OCI-LY1 (cell line): ENCODE measurements at regions not wholly inside any gene's neighbourhood (a gene's known extent, or its start where the extent isn't known, plus 50 kb on each side); places are given as distances from the start of the nearest gene placed in this dataset.

ENCODE experiments used
- H2AFZ ChIP-seq: fragments of 200-600 bp; sonication (generic), shearing (Covaris generic); 2 replicates; pipeline ENCODE4 v1.6.0; 2014; ENCODE audit warnings: antibody characterized with exemption, mild to moderate bottlenecking, low read length
- H3F3A ChIP-seq: fragments of 200-600 bp; sonication (generic), shearing (Covaris generic); 2 replicates; pipeline ENCODE4 v1.6.0; 2014; ENCODE audit warnings: mild to moderate bottlenecking, antibody characterized with exemption, low read length, moderate library complexity; ENCODE audit not compliant: insufficient read depth
- H3K27ac ChIP-seq: fragments of 200-600 bp; sonication (generic); 2 replicates; pipeline ENCODE4 v1.5.1; 2014; ENCODE audit warnings: low read length, mixed run types, mild to moderate bottlenecking, low read depth; ENCODE audit not compliant: poor library complexity, severe bottlenecking
- H3K27me3 ChIP-seq: fragments of 200-600 bp; sonication (generic); 2 replicates; pipeline ENCODE4 v1.6.0; 2014; ENCODE audit warnings: antibody characterized with exemption, mild to moderate bottlenecking, low read length, moderate library complexity; ENCODE audit not compliant: insufficient read depth
- H3K36me3 ChIP-seq: fragments of 200-600 bp; sonication (generic); 2 replicates; pipeline ENCODE4 v1.6.1; 2014; ENCODE audit warnings: mild to moderate bottlenecking, antibody characterized with exemption, low read length, moderate library complexity, mixed read lengths; ENCODE audit not compliant: insufficient read depth
- H3K4me1 ChIP-seq: fragments of 200-600 bp; sonication (generic); 2 replicates; pipeline ENCODE4 v1.5.1; 2014; ENCODE audit warnings: mild to moderate bottlenecking, low read length, moderate library complexity; ENCODE audit not compliant: insufficient read depth, severe bottlenecking
- H3K4me2 ChIP-seq: fragments of 200-600 bp; sonication (generic), shearing (Covaris generic); 2 replicates; pipeline ENCODE4 v1.6.1; 2014; ENCODE audit warnings: low read length
- H3K4me3 ChIP-seq: fragments of 200-600 bp; sonication (generic); 2 replicates; pipeline ENCODE4 v1.5.1; 2014; ENCODE audit warnings: low read length, low read depth, mild to moderate bottlenecking, mixed read lengths; ENCODE audit not compliant: poor library complexity, severe bottlenecking
- H3K79me2 ChIP-seq: fragments of 200-600 bp; shearing (Covaris generic); 2 replicates; pipeline ENCODE4 v1.6.1; 2016; ENCODE audit warnings: mixed run types, low read length, mixed read lengths; ENCODE audit not compliant: insufficient read depth
- H3K9ac ChIP-seq: fragments of 200-600 bp; sonication (generic), shearing (Covaris generic); 2 replicates; pipeline ENCODE4 v1.6.1; 2014; ENCODE audit warnings: mild to moderate bottlenecking, low read length, mixed read lengths
- H3K9me2 ChIP-seq: fragments of 200-600 bp; sonication (generic), shearing (Covaris generic); 2 replicates; pipeline ENCODE4 v1.6.1; 2014; ENCODE audit warnings: low read depth, mild to moderate bottlenecking, low read length, mixed read lengths
- H3K9me3 ChIP-seq: fragments of 200-600 bp; shearing (Covaris generic); 2 replicates; pipeline ENCODE4 v1.6.1; 2014; ENCODE audit warnings: low read length, mixed read lengths
- H4K20me1 ChIP-seq: fragments of 200-600 bp; sonication (generic), shearing (Covaris generic); 2 replicates; pipeline ENCODE4 v1.6.0; 2016; ENCODE audit warnings: mild to moderate bottlenecking, low read length; ENCODE audit not compliant: insufficient read depth
- EZH2 ChIP-seq: fragments of 200-600 bp; sonication (generic), shearing (Covaris generic); IDR thresholded peaks from 2 replicates; pipeline ENCODE4 v1.8.0; 2017; ENCODE audit warnings: borderline replicate concordance, mixed run types, mild to moderate bottlenecking, antibody characterized with exemption, low read length, moderate library complexity, mixed read lengths
- TF ChIP-seq, protein P1 (sequence below): fragments of 200-600 bp; sonication (generic), shearing (Covaris generic); IDR thresholded peaks from 2 replicates; pipeline ENCODE4 v1.5.1; 2017; ENCODE audit warnings: mild to moderate bottlenecking, antibody characterized with exemption, low read length, moderate library complexity, mixed read lengths

GRCh38 chr16:17617021-17617552 is 146.3 kb upstream of the XYLT1 start:
- Histone ChIP-seq H3F3A (no peaks in the 10 kb centered on the region), H3K79me2 (no peaks in the 10 kb centered on the region), H3K9ac (no peak overlapping the region), H3K9me3 (no peaks in the 10 kb centered on the region), H3K4me1 (no peaks in the 10 kb centered on the region), H2AFZ (no peak overlapping the region), H3K9me2 (no peaks in the 10 kb centered on the region), H3K4me3 (no peak overlapping the region), H3K4me2 (no peak overlapping the region), H4K20me1 (no peaks in the 10 kb centered on the region), H3K27ac (no peak overlapping the region), H3K27me3 (no peaks in the 10 kb centered on the region), H3K36me3 (no peaks in the 10 kb centered on the region)
- TF ChIP-seq, protein P1, sequence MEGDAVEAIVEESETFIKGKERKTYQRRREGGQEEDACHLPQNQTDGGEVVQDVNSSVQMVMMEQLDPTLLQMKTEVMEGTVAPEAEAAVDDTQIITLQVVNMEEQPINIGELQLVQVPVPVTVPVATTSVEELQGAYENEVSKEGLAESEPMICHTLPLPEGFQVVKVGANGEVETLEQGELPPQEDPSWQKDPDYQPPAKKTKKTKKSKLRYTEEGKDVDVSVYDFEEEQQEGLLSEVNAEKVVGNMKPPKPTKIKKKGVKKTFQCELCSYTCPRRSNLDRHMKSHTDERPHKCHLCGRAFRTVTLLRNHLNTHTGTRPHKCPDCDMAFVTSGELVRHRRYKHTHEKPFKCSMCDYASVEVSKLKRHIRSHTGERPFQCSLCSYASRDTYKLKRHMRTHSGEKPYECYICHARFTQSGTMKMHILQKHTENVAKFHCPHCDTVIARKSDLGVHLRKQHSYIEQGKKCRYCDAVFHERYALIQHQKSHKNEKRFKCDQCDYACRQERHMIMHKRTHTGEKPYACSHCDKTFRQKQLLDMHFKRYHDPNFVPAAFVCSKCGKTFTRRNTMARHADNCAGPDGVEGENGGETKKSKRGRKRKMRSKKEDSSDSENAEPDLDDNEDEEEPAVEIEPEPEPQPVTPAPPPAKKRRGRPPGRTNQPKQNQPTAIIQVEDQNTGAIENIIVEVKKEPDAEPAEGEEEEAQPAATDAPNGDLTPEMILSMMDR = no peak
- TF ChIP-seq EZH2 = no peak

DNA sequence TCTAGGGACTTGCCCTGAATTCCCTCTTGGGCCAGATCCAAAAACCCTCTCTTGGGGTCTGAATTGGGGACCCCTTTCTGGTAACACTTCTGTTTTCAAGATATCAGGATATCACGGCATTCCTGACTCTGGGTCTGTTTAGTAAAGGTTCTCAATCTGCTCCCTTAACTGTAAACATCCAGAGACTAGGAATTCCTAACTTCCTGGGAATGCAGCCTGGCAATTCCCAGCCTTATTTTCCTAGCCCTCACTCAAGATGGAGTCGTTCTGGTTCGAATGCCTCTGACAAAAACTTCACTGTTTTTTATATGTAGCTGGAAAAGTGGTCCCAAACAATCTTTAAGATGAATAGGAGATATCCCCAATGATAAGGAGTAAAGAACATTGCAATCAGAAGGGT is 141.6 kb upstream of the XYLT1 start:
- no peaks in the 10 kb centered on the region for H3K79me2 ChIP-seq
- H2AFZ ChIP-seq = no peak overlapping the region
- H3K9me2 ChIP-seq = no peaks in the 10 kb centered on the region
- H3K27ac ChIP-seq = no peak overlapping the region
- H3K9me3 ChIP-seq = no peaks in the 10 kb centered on the region
- H3K36me3 ChIP-seq = no peaks in the 10 kb centered on the region
- H3K4me1 ChIP-seq = no peaks in the 10 kb centered on the region
- no peak overlapping the region for H3K4me3 ChIP-seq
- no peak for TF ChIP-seq EZH2
- TF ChIP-seq, protein P1 = no peak
- no peaks in the 10 kb centered on the region for H3F3A ChIP-seq
- no peaks in the 10 kb centered on the region for H4K20me1 ChIP-seq
- no peaks in the 10 kb centered on the region for H3K27me3 ChIP-seq
- no peak overlapping the region for H3K4me2 ChIP-seq
- no peak overlapping the region for H3K9ac ChIP-seq

- Histone ChIP-seq H3F3A (no peaks in the 10 kb centered on the region), H3K4me3 (no peak overlapping the region), H3K27me3 (no peaks in the 10 kb centered on the region), H3K27ac (no peak overlapping the region), H3K9me3 (no peaks in the 10 kb centered on the region), H3K9me2 (no peaks in the 10 kb centered on the region), H2AFZ (no peak overlapping the region), H3K9ac (no peak overlapping the region), H4K20me1 (no peaks in the 10 kb centered on the region), H3K79me2 (no peaks in the 10 kb centered on the region), H3K4me1 (no peaks in the 10 kb centered on the region), H3K36me3 (no peaks in the 10 kb centered on the region), H3K4me2 (no peak overlapping the region)
- TF ChIP-seq EZH2 = no peak
- TF ChIP-seq, protein P1 = no peak
Observed at GRCh38 chr16:17607609-17608008, 136.8 kb upstream of the XYLT1 start.
